ENCODE measurements at regions not wholly inside any gene's neighbourhood (a gene's known extent, or its start where the extent isn't known, plus 50 kb on each side); places are given as distances from the start of the nearest gene placed in this dataset.
"Not testable (repeated sequence)": the region's sequence is repeated elsewhere in the genome, so short reads cannot be mapped to it uniquely, and the experiment has no call there.

- not testable (repeated sequence) for DNase-seq
Observed at GRCh38 chr1:196366-196765, 255.1 kb downstream of the OR4F29 start.

GRCh38 chr1:191296-192049 is 260.0 kb downstream of the OR4F29 start:
- DNase-seq, result not testable (repeated sequence)

- not testable (repeated sequence) for DNase-seq
Observed at GRCh38 chr1:190678-191077, 260.8 kb downstream of the OR4F29 start.

- DNase-seq, result not testable (repeated sequence)
Observed at GRCh38 chr1:189915-190314, 261.6 kb downstream of the OR4F29 start.

- DNase-seq, result not testable (repeated sequence)
Observed at GRCh38 chr1:189270-189669, 262.2 kb downstream of the OR4F29 start.

- DNase-seq, result not testable (repeated sequence)
Observed at GRCh38 chr1:187298-187697, 264.2 kb downstream of the OR4F29 start.

GRCh38 chr1:186691-187131 is 264.8 kb downstream of the OR4F29 start:
- not testable (repeated sequence) for DNase-seq

GRCh38 chr1:186223-186622 is 265.3 kb downstream of the OR4F29 start:
- DNase-seq, result not testable (repeated sequence)

GRCh38 chr1:185526-185925 is 266.0 kb downstream of the OR4F29 start:
- not testable (repeated sequence) for DNase-seq

GRCh38 chr1:184336-184686 is 267.2 kb downstream of the OR4F29 start:
- DNase-seq, result not testable (repeated sequence)

- not testable (repeated sequence) for DNase-seq
Observed at GRCh38 chr1:183620-184335, 267.7 kb downstream of the OR4F29 start.

GRCh38 chr1:183081-183480 is 268.4 kb downstream of the OR4F29 start:
- DNase-seq, result not testable (repeated sequence)

- not testable (repeated sequence) for DNase-seq
Observed at GRCh38 chr1:182631-183030, 268.8 kb downstream of the OR4F29 start.

- DNase-seq, result peak; percentile 61
Observed at GRCh38 chr1:181247-182216, 269.9 kb downstream of the OR4F29 start.

GRCh38 chr1:180749-181205 is 270.7 kb downstream of the OR4F29 start:
- not testable (repeated sequence) for DNase-seq

GRCh38 chr1:138842-139241 is 312.6 kb downstream of the OR4F29 start:
- not testable (repeated sequence) for DNase-seq

GRCh38 chr1:137664-138063 is 313.8 kb downstream of the OR4F29 start:
- DNase-seq, result not testable (repeated sequence)

- DNase-seq, result not testable (repeated sequence)
Observed at GRCh38 chr1:136344-136932, 315.0 kb downstream of the OR4F29 start.

- DNase-seq, result not testable (repeated sequence)
Observed at GRCh38 chr1:134936-135335, 316.5 kb downstream of the OR4F29 start.

- DNase-seq, result not testable (repeated sequence)
Observed at GRCh38 chr1:118440-118839, 333.0 kb downstream of the OR4F29 start.

GRCh38 chr1:115534-115933 is 335.9 kb downstream of the OR4F29 start:
- not testable (repeated sequence) for DNase-seq

Data from renal pelvis (tissue), 1 donor.